PC-3 (cell line): ENCODE measurements at regions not wholly inside any gene's neighbourhood (a gene's known extent, or its start where the extent isn't known, plus 50 kb on each side); places are given as distances from the start of the nearest gene placed in this dataset.

Experiments
- ATAC-seq: fragments of 200-7000 bp; cut with Tn5 transposase; 2 replicates; pipeline ENCODE4 v1.9.1; 2020; ENCODE audit warnings: mild to moderate bottlenecking, moderate library complexity
- BruUV-seq: library from RNA; stranded (reverse); fragments of 400-500 nt; replicated peaks from 2 replicates; lab custom pipeline; 2021; lab: Mats Ljungman, UMichigan
- CTCF ChIA-PET: fragments of 300-600 bp; sonication (Branson Sonifier 250); formaldehyde crosslinking; loops from one replicate; lab custom pipeline; 2022; ENCODE audit warnings: antibody characterized with exemption; lab: Charles Lee
- POLR2A ChIA-PET: fragments of 300-600 bp; sonication (Branson Sonifier 250); formaldehyde crosslinking; loops from one replicate; lab custom pipeline; 2022; ENCODE audit warnings: antibody characterized with exemption; ENCODE audit not compliant: unreplicated experiment; lab: Charles Lee
- DNase-seq: peaks from one replicate; pipeline ENCODE4 v3.0.0-alpha.2; 2015
- H2AFZ ChIP-seq: fragments of 300-600 bp; sonication (generic); 2 replicates; pipeline ENCODE4 v1.6.0; 2016; ENCODE audit warnings: antibody characterized with exemption, low read length
- H3F3A ChIP-seq: fragments of 300-600 bp; sonication (generic); one replicate; pipeline ENCODE4 v1.6.0; 2017; ENCODE audit warnings: antibody characterized with exemption, low read length, control low read depth, mild to moderate bottlenecking; ENCODE audit not compliant: unreplicated experiment
- H3K27ac ChIP-seq: fragments of 300-600 bp; sonication (generic); 2 replicates; pipeline ENCODE4 v1.5.1; 2016; ENCODE audit warnings: mild to moderate bottlenecking, low read length
- H3K27me3 ChIP-seq: fragments of 300-600 bp; sonication (generic); 2 replicates; pipeline ENCODE4 v1.6.1; 2016; ENCODE audit warnings: low read length, mixed read lengths
- H3K36me3 ChIP-seq: fragments of 300-600 bp; sonication (generic); 2 replicates; pipeline ENCODE4 v1.6.1; 2016; ENCODE audit warnings: low read depth, mixed run types, low read length, mixed read lengths
- H3K4me1 ChIP-seq: fragments of 300-600 bp; sonication (generic); 2 replicates; pipeline ENCODE4 v1.5.1; 2016; ENCODE audit warnings: low read length; ENCODE audit not compliant: insufficient read depth
- H3K4me2 ChIP-seq: fragments of 300-600 bp; sonication (generic); 2 replicates; pipeline ENCODE4 v1.6.0; 2016; ENCODE audit warnings: low read length
- H3K4me3 ChIP-seq: fragments of 300-600 bp; sonication (generic); 2 replicates; pipeline ENCODE4 v1.5.1; 2016; ENCODE audit warnings: mild to moderate bottlenecking, low read length, mixed read lengths
- H3K79me2 ChIP-seq: fragments of 300-600 bp; sonication (generic); 2 replicates; pipeline ENCODE4 v1.6.1; 2017; ENCODE audit warnings: low read length, mixed read lengths
- H3K9ac ChIP-seq: fragments of 300-600 bp; sonication (generic); 2 replicates; pipeline ENCODE4 v1.6.0; 2016; ENCODE audit warnings: mild to moderate bottlenecking, low read length
- H3K9me2 ChIP-seq: fragments of 300-600 bp; sonication (generic); replicated peaks from 2 replicates; pipeline ENCODE4 v1.6.1; 2016; ENCODE audit warnings: mixed run types, low read length, mixed read lengths
- H3K9me3 ChIP-seq: fragments of 300-600 bp; sonication (generic); 2 replicates; pipeline ENCODE4 v1.6.1; 2016; ENCODE audit warnings: low read length, mixed read lengths
- H4K20me1 ChIP-seq: fragments of 300-600 bp; sonication (generic); 2 replicates; pipeline ENCODE4 v1.6.1; 2016; ENCODE audit warnings: low read length, mixed read lengths
- CTCF ChIP-seq: fragments of 300-600 bp; sonication (generic); conservative IDR thresholded peaks from 2 replicates; pipeline ENCODE4 v1.5.1; 2017; ENCODE audit warnings: antibody characterized with exemption, low read depth, mild to moderate bottlenecking, low read length
- EZH2 ChIP-seq: fragments of 300-600 bp; sonication (generic); IDR thresholded peaks from one replicate; pipeline ENCODE4 v1.6.1; 2017; ENCODE audit warnings: antibody characterized with exemption, mild to moderate bottlenecking, low read length; ENCODE audit not compliant: unreplicated experiment
- EZH2phosphoT487 ChIP-seq: fragments of 300-600 bp; sonication (generic); IDR thresholded peaks from 2 replicates; pipeline ENCODE4 v1.6.1; 2018; ENCODE audit warnings: mild to moderate bottlenecking, antibody characterized with exemption, low read length, borderline replicate concordance
- intact Hi-C: fragments of 100-400 bp; cut with micrococcal nuclease; formaldehyde crosslinking; loops from 2 replicates; pipeline ENCODE4 v1.9.0; 2023

GRCh38 chr4:18247189-18247588 lies 225.6 kb upstream of the LCORL start:
- ChIA-PET CTCF (no interaction called here), POLR2A (interaction anchor here (0.6 kb wide), 1 partner anchor 49 kb away, joined by 5 read pairs; no protein-coding TSS in a partner anchor)
- no peaks in the 10 kb centered on the region for H3F3A ChIP-seq
- ATAC-seq (no peak), DNase-seq (no peak)
- no peaks in the 10 kb centered on the region for H3K9me2 ChIP-seq
- no peaks in the 10 kb centered on the region for H3K4me1 ChIP-seq
- H3K9me3 ChIP-seq, result no peaks in the 10 kb centered on the region
- no peak overlapping the region for H3K27ac ChIP-seq
- no peak overlapping the region for H2AFZ ChIP-seq
- H3K4me3 ChIP-seq, result no peak overlapping the region
- TF ChIP-seq EZH2 (no peak), EZH2phosphoT487 (no peak), CTCF (no peak)
- intact Hi-C loops, result no loop called here
- no TSS peak for BruUV-seq
- H3K9ac ChIP-seq, result no peak overlapping the region
- no peak overlapping the region for H3K4me2 ChIP-seq
- H3K36me3 ChIP-seq, result no peaks in the 10 kb centered on the region
- no peaks in the 10 kb centered on the region for H3K27me3 ChIP-seq
- H4K20me1 ChIP-seq, result no peaks in the 10 kb centered on the region
- H3K79me2 ChIP-seq, result no peaks in the 10 kb centered on the region

GRCh38 chr4:18242919-18243693 lies 221.6 kb upstream of the LCORL start:
- Histone ChIP-seq H3F3A (no peaks in the 10 kb centered on the region), H3K36me3 (no peaks in the 10 kb centered on the region), H3K4me3 (no peak overlapping the region), H3K27me3 (no peaks in the 10 kb centered on the region), H2AFZ (no peak overlapping the region), H3K9me2 (no peaks in the 10 kb centered on the region), H3K4me1 (no peaks in the 10 kb centered on the region), H3K9ac (no peak overlapping the region), H3K79me2 (no peaks in the 10 kb centered on the region), H3K4me2 (no peak overlapping the region), H3K9me3 (no peaks in the 10 kb centered on the region), H3K27ac (no peak overlapping the region), H4K20me1 (no peaks in the 10 kb centered on the region)
- TF ChIP-seq CTCF, result no peak
- no peak for TF ChIP-seq EZH2
- TF ChIP-seq EZH2phosphoT487, result no peak
- intact Hi-C loops, result no loop called here
- no TSS peak for BruUV-seq
- POLR2A ChIA-PET, result no interaction called here
- DNase-seq (no peak), ATAC-seq (no peak)
- CTCF ChIA-PET, result no interaction called here

- no peak overlapping the region for H3K4me2 ChIP-seq
- H3F3A ChIP-seq, result no peaks in the 10 kb centered on the region
- H3K27me3 ChIP-seq, result no peaks in the 10 kb centered on the region
- BruUV-seq, result no TSS peak
- TF ChIP-seq CTCF (no peak), EZH2phosphoT487 (no peak), EZH2 (no peak)
- no peak overlapping the region for H3K27ac ChIP-seq
- H3K79me2 ChIP-seq, result no peaks in the 10 kb centered on the region
- no peaks in the 10 kb centered on the region for H3K9me2 ChIP-seq
- H3K9ac ChIP-seq, result no peak overlapping the region
- no peaks in the 10 kb centered on the region for H3K9me3 ChIP-seq
- H3K4me1 ChIP-seq, result no peaks in the 10 kb centered on the region
- POLR2A ChIA-PET, result no interaction called here
- intact Hi-C loops, result no loop called here
- CTCF ChIA-PET, result no interaction called here
- ATAC-seq (no peak), DNase-seq (no peak)
- H4K20me1 ChIP-seq, result no peaks in the 10 kb centered on the region
- H3K36me3 ChIP-seq, result no peaks in the 10 kb centered on the region
- H3K4me3 ChIP-seq, result no peak overlapping the region
- H2AFZ ChIP-seq, result no peak overlapping the region
Measured at GRCh38 chr4:18241727-18242126, 220.2 kb upstream of the LCORL start.
